Astrocyte (in vitro differentiated cells and primary cell): ENCODE measurements at regions not wholly inside any gene's neighbourhood (a gene's known extent, or its start where the extent isn't known, plus 50 kb on each side); places are given as distances from the start of the nearest gene placed in this dataset.

ENCODE experiments used
- DNase-seq: peaks from one replicate; pipeline ENCODE4 v3.0.0-alpha.2; 2010; ENCODE audit warnings: low read depth
- FAIRE-seq: peaks from 2 replicates; lab custom pipeline; 2011; peaks lifted over from hg19 to GRCh38; lab: Jason Lieb, UNC
- H2AFZ ChIP-seq: 2 replicates; pipeline ENCODE4 v1.6.0; 2012; ENCODE audit warnings: low read depth, low read length, inconsistent platforms
- H3K27ac ChIP-seq: 2 replicates; pipeline ENCODE4 v1.5.1; 2011; ENCODE audit warnings: low read depth, low read length, inconsistent platforms
- H3K27me3 ChIP-seq: 2 replicates; pipeline ENCODE4 v1.6.0; 2011; ENCODE audit warnings: low read length, inconsistent platforms; ENCODE audit not compliant: insufficient read depth
- H3K36me3 ChIP-seq: 2 replicates; pipeline ENCODE4 v1.5.1; 2011; ENCODE audit warnings: low read length, inconsistent platforms; ENCODE audit not compliant: insufficient read depth
- H3K4me1 ChIP-seq: 2 replicates; pipeline ENCODE4 v1.5.1; 2011; ENCODE audit warnings: low read length, inconsistent platforms; ENCODE audit not compliant: insufficient read depth
- H3K4me2 ChIP-seq: 2 replicates; pipeline ENCODE4 v1.6.0; 2012; ENCODE audit warnings: low read length, inconsistent platforms
- H3K4me3 ChIP-seq: 2 replicates; pipeline ENCODE4 v1.5.1; 2011; ENCODE audit warnings: low read depth, mild to moderate bottlenecking, low read length, inconsistent platforms; ENCODE audit not compliant: insufficient read depth
- H3K79me2 ChIP-seq: 2 replicates; pipeline ENCODE4 v1.6.0; 2012; ENCODE audit warnings: mild to moderate bottlenecking, low read length, inconsistent platforms; ENCODE audit not compliant: insufficient read depth
- H3K9ac ChIP-seq: 2 replicates; pipeline ENCODE4 v1.6.0; 2012; ENCODE audit warnings: mild to moderate bottlenecking, low read length, inconsistent platforms
- H3K9me3 ChIP-seq: 2 replicates; pipeline ENCODE4 v1.5.1; 2012; ENCODE audit warnings: low read depth, mild to moderate bottlenecking, low read length, inconsistent platforms; ENCODE audit not compliant: insufficient read depth
- H4K20me1 ChIP-seq: 2 replicates; pipeline ENCODE4 v1.6.0; 2012; ENCODE audit warnings: low read length, inconsistent platforms; ENCODE audit not compliant: insufficient read depth
- H3K27ac Mint-ChIP-seq: one replicate; pipeline ENCODE4 v1.8.0; 2021; ENCODE audit warnings: mild to moderate bottlenecking, mixed read lengths; ENCODE audit not compliant: unreplicated experiment
- H3K27me3 Mint-ChIP-seq: one replicate; pipeline ENCODE4 v1.8.0; 2021; ENCODE audit warnings: low read depth, mixed read lengths; ENCODE audit not compliant: unreplicated experiment
- H3K36me3 Mint-ChIP-seq: one replicate; pipeline ENCODE4 v1.8.0; 2021; ENCODE audit warnings: low read depth, mixed read lengths; ENCODE audit not compliant: unreplicated experiment
- H3K4me1 Mint-ChIP-seq: one replicate; pipeline ENCODE4 v1.8.0; 2021; ENCODE audit warnings: low read depth, mixed read lengths; ENCODE audit not compliant: unreplicated experiment
- H3K4me3 Mint-ChIP-seq: one replicate; pipeline ENCODE4 v1.8.0; 2021; ENCODE audit warnings: mild to moderate bottlenecking, moderate library complexity, mixed read lengths; ENCODE audit not compliant: unreplicated experiment
- H3K9me3 Mint-ChIP-seq: one replicate; pipeline ENCODE4 v1.8.0; 2021; ENCODE audit warnings: mild to moderate bottlenecking, mixed read lengths; ENCODE audit not compliant: unreplicated experiment
- EZH2 ChIP-seq: IDR thresholded peaks from 2 replicates; pipeline ENCODE4 v1.6.1; 2012; ENCODE audit warnings: mild to moderate bottlenecking, low read length, inconsistent platforms; ENCODE audit not compliant: insufficient read depth
- TF ChIP-seq, protein P1 (sequence below): IDR thresholded peaks from 2 replicates; pipeline ENCODE4 v1.5.1; 2011; ENCODE audit warnings: low read depth, mild to moderate bottlenecking, inconsistent platforms, low read length, moderate library complexity; ENCODE audit not compliant: insufficient read depth

DNA sequence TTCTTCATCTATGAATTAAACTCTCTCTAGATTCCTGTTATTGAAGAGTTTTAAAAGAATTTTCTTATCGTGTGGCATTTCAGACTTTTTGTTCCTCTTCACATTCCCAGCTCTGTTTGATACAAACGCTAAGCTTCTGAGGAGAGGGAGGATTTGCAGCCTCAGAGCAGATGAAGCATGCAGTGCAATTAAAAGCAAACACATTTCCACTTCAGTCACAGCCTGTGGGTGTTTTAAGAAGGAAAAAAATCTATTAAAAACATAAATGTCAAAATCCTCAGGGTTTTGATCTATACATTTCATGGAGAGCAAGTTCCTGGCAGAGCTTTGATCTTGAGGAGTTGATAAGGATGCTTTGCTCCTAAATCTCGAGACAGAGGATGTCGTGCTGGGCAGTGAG, 442.4 kb upstream of the BOD1L1 start:
- FAIRE-seq (no peak), DNase-seq (no peak)
- H3K9ac ChIP-seq, result no peak overlapping the region
- H3K79me2 ChIP-seq, result no peaks in the 10 kb centered on the region
- no peak overlapping the region for H2AFZ ChIP-seq
- no peak overlapping the region for H3K27ac ChIP-seq
- Mint-ChIP-seq H3K27ac (no peak overlapping the region), H3K36me3 (no peaks in the 10 kb centered on the region), H3K27me3 (peaks cover 13% of the 10 kb centered on the region), H3K4me1 (no peaks in the 10 kb centered on the region), H3K9me3 (peaks cover 7% of the 10 kb centered on the region), H3K4me3 (no peak overlapping the region)
- no peak overlapping the region for H3K4me2 ChIP-seq
- no peaks in the 10 kb centered on the region for H3K4me1 ChIP-seq
- H3K36me3 ChIP-seq, result no peaks in the 10 kb centered on the region
- no peaks in the 10 kb centered on the region for H4K20me1 ChIP-seq
- no peaks in the 10 kb centered on the region for H3K27me3 ChIP-seq
- TF ChIP-seq, protein P1, sequence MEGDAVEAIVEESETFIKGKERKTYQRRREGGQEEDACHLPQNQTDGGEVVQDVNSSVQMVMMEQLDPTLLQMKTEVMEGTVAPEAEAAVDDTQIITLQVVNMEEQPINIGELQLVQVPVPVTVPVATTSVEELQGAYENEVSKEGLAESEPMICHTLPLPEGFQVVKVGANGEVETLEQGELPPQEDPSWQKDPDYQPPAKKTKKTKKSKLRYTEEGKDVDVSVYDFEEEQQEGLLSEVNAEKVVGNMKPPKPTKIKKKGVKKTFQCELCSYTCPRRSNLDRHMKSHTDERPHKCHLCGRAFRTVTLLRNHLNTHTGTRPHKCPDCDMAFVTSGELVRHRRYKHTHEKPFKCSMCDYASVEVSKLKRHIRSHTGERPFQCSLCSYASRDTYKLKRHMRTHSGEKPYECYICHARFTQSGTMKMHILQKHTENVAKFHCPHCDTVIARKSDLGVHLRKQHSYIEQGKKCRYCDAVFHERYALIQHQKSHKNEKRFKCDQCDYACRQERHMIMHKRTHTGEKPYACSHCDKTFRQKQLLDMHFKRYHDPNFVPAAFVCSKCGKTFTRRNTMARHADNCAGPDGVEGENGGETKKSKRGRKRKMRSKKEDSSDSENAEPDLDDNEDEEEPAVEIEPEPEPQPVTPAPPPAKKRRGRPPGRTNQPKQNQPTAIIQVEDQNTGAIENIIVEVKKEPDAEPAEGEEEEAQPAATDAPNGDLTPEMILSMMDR, result no peak
- TF ChIP-seq EZH2, result no peak
- H3K4me3 ChIP-seq, result no peak overlapping the region
- peaks cover 8% of the 10 kb centered on the region for H3K9me3 ChIP-seq

DNA sequence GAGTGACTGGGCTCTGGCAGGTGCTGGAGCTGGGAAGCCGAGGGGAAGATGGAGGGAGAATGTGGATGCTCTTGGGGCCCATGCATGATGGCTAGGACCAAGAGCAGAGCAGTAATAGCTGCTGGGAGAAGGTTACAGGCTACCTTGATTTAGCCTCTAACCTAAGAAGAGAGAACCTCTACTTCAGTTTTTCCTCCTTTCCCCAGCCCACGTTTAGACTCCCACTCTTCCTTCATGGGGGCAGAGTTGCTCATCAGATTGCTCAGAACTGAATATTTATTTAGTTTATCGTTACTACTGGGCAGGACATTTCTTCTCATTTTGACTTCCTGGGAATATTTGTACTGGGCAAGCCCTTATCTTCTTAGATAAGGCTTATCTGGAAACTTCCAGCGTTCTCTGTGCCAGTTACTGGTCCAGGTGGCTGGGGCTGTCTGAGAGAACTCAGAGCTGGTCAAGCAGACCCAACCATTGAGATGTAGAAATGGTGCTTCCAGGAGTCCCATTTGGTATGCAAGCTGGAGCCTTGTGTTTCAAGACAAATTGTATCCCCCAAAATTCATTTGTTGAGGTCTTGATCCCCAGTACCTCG, 442.9 kb upstream of the BOD1L1 start:
- Histone ChIP-seq H2AFZ (no peak overlapping the region), H3K4me3 (no peak overlapping the region), H3K4me2 (no peak overlapping the region), H3K27ac (no peak overlapping the region), H3K9me3 (peaks cover 8% of the 10 kb centered on the region), H3K79me2 (no peaks in the 10 kb centered on the region), H4K20me1 (no peaks in the 10 kb centered on the region), H3K4me1 (no peaks in the 10 kb centered on the region), H3K9ac (no peak overlapping the region), H3K27me3 (no peaks in the 10 kb centered on the region), H3K36me3 (no peaks in the 10 kb centered on the region)
- no peak overlapping the region for H3K4me3 Mint-ChIP-seq
- no peak overlapping the region for H3K27ac Mint-ChIP-seq
- DNase-seq, result no peak
- peaks cover 7% of the 10 kb centered on the region for H3K9me3 Mint-ChIP-seq
- TF ChIP-seq, protein P1, result no peak
- TF ChIP-seq EZH2, result no peak
- H3K27me3 Mint-ChIP-seq, result peaks cover 13% of the 10 kb centered on the region
- H3K4me1 Mint-ChIP-seq, result no peaks in the 10 kb centered on the region
- no peaks in the 10 kb centered on the region for H3K36me3 Mint-ChIP-seq
- no peak for FAIRE-seq

DNA sequence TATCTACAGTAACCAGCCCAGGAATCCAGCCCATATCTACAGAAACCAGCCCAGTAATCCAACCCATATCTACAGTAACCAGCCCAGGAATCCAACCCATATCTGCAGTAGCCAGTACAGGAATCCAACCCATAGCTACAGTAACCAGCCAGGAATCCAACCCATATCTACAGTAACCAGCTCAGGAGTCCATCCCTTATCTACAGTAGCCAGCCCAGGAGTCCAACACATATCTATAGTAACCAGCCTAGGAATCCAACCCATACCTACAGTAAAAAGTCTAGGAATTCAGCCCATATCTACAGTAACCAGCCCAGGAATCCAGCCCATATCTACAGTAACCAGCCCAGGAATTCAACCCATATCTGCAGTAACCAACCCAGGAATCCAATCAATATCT, 445.0 kb upstream of the BOD1L1 start:
- no peaks in the 10 kb centered on the region for H3K36me3 ChIP-seq
- H2AFZ ChIP-seq, result no peak overlapping the region
- no peak for DNase-seq
- no peak overlapping the region for H3K9ac ChIP-seq
- peaks cover 8% of the 10 kb centered on the region for H3K9me3 ChIP-seq
- H3K4me2 ChIP-seq, result no peak overlapping the region
- TF ChIP-seq EZH2, result no peak
- TF ChIP-seq, protein P1, result no peak
- no peaks in the 10 kb centered on the region for H3K36me3 Mint-ChIP-seq
- H3K27me3 ChIP-seq, result no peaks in the 10 kb centered on the region
- no peaks in the 10 kb centered on the region for H3K4me1 Mint-ChIP-seq
- H4K20me1 ChIP-seq, result no peaks in the 10 kb centered on the region
- no peaks in the 10 kb centered on the region for H3K79me2 ChIP-seq
- H3K4me3 ChIP-seq, result no peak overlapping the region
- FAIRE-seq, result no peak
- peaks cover 7% of the 10 kb centered on the region for H3K9me3 Mint-ChIP-seq
- no peaks in the 10 kb centered on the region for H3K4me1 ChIP-seq
- H3K27me3 Mint-ChIP-seq, result peaks cover 9% of the 10 kb centered on the region
- H3K4me3 Mint-ChIP-seq, result no peak overlapping the region
- H3K27ac ChIP-seq, result no peak overlapping the region
- no peak overlapping the region for H3K27ac Mint-ChIP-seq
